ENCODE measurements at regions not wholly inside any gene's neighbourhood (a gene's known extent, or its start where the extent isn't known, plus 50 kb on each side); places are given as distances from the start of the nearest gene placed in this dataset.

DNA sequence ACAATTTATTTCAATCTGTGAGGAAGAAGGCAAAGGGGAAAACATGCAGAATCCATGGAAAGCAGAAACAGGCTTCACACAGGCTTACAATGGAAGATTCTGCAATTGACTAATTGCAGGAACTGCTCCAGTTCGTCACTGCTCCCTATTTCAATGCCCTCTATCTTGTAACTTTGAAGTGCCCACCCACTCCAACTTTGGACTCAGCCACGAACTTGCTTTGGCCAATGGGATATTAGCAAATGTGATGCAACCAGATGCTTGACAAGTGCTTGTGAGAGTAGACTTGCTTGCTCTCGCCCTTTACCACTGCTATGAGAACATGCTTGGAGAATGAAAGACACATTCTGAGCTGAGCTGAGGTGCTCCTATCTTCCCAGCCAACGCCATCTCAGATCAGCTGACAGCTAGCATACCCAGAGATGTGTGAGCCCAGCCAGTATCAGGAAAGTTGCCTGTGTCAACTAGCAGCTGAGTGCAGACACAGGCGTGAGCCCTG, 105.7 kb upstream of the PTCHD1 start:
- TF ChIP-seq, protein P1, sequence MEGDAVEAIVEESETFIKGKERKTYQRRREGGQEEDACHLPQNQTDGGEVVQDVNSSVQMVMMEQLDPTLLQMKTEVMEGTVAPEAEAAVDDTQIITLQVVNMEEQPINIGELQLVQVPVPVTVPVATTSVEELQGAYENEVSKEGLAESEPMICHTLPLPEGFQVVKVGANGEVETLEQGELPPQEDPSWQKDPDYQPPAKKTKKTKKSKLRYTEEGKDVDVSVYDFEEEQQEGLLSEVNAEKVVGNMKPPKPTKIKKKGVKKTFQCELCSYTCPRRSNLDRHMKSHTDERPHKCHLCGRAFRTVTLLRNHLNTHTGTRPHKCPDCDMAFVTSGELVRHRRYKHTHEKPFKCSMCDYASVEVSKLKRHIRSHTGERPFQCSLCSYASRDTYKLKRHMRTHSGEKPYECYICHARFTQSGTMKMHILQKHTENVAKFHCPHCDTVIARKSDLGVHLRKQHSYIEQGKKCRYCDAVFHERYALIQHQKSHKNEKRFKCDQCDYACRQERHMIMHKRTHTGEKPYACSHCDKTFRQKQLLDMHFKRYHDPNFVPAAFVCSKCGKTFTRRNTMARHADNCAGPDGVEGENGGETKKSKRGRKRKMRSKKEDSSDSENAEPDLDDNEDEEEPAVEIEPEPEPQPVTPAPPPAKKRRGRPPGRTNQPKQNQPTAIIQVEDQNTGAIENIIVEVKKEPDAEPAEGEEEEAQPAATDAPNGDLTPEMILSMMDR (IDR thresholded peaks at IDR 0.05): no peak
- no peak for TF ChIP-seq POLR2A (IDR thresholded peaks at IDR 0.05)

All from esophagus squamous epithelium (tissue), 4 donors.